T follicular helper cell (primary cell): ENCODE measurements at regions not wholly inside any gene's neighbourhood (a gene's known extent, or its start where the extent isn't known, plus 50 kb on each side); places are given as distances from the start of the nearest gene placed in this dataset.
"Not testable (repeated sequence)": the region's sequence is repeated elsewhere in the genome, so short reads cannot be mapped to it uniquely, and the experiment has no call there.

Source experiments
- DNase-seq: peaks from one replicate; pipeline ENCODE4 v3.0.0-alpha.2; 2020; ENCODE audit warnings: low read depth

- no peak for DNase-seq
These were observed 571.6 kb downstream of the SH2D4B start for GRCh38 chr10:81109200-81109752.

DNA sequence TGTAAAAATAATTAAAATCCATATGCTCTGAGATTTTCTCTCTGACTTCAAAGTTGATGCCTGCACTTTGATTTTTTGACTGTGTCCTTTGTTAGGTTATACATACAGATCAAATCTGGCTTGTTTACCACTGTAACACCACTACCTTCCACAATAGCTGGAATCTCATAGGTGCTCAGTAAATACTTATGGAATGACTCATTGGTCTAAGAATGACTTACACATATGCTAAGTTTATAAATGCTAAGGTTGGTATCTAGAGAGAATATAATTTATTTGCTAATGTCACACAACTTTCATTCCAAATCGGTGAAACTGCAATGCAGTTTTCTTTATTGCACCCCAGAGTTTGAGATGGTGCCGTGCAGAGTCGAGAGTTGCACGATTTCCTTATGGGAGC lies 578.5 kb downstream of the SH2D4B start:
- DNase-seq, result no peak

DNA sequence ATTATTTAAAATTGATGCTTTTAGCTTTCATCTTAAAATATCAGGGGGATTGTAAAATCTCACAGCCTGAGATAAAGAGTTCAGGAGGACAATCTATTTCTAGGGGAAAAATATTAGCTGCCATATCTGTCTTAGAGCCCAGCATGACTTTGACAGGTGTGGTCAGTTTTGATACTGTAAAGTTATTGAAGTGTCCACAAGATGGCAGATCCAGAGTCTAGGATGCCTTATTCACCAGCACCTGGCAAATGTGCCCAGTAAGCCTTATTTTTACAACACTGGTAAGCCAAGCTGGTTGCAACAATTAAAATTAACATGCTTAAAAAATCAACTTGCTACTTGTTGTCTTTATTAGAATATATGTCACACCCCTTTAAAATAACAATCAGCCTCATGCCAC lies 579.3 kb downstream of the SH2D4B start:
- no peak for DNase-seq

GRCh38 chr10:81127931-81128330 lies 590.2 kb downstream of the SH2D4B start:
- DNase-seq, result no peak

DNA sequence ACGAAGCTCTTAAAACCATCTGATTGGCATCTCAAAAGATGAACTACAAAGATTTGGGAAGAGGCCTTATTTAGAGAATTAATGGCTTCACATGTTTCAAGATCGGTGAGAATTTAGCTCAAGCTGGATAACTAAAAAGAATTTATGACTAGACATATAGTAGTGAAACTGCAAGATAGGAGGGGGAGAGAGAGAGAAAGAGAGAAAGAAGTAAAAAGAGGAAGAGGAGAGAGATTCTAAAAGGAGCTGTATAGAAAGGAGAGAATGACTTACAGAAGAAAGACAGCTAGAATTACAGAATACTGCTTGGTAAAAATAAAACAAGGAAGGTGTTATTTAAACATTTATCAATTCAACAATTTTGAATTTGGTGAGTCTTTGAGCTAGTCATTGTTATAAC lies 592.3 kb downstream of the SH2D4B start:
- no peak for DNase-seq

DNA sequence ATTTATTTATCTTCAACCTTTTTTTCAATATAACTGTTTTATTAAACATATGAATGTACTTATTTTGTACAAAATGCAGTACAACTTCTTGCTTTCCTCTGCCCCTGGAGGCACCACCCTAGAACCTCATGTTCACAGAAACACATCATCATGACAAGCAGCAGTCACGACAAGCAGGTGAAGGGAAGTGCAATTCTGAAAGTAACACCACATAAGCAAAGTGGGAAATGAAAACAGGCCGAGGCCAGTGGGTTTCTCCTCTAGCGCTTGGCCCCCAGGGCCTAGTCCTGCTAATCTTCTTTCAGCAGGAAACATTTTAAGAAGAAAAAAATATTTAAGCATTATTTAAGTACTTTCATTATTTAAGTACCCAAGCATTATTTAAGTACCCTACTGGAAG lies 598.1 kb downstream of the SH2D4B start:
- DNase-seq, result no peak

DNA sequence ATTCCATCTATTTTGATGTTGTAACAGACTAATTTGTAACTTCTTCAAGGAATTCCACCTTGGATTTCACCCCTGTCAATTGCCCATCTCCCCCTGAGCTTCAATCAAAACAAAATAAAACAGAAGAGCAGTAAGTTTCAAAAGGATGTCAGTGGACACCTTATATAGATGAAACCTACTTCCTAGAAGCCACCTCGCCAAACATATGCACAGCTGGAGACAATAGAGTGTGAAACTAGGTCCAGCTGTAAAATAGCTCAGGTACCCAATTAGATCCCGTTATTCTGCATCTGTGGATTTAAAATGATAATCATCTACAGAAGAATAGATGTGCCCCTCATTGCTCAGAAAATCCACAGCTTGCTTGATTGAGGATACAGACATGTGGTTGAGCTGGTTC lies 598.6 kb downstream of the SH2D4B start:
- no peak for DNase-seq

DNA sequence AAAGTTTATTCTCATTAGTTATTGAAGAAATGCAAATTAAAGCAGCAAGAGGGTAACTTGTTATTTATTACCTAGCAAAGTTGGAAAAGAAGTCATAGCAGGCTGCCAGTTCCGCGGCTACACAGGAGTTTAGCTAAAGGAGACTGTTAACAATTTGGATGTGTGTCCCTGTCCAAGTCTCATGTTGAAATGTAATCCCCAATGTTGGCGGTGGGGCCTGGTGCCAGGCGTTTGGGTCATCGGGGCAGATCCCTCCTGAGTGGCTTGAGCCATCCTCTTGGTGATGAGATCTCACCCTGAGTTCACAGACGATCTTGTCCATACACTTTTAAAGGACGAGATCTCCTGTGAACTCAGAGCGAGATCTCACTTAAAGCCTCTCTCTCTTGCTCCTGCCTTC lies 608.3 kb downstream of the SH2D4B start:
- DNase-seq, result no peak

- no peak for DNase-seq
These were observed 608.7 kb downstream of the SH2D4B start for GRCh38 chr10:81146436-81146835.

- no peak for DNase-seq
These were observed 615.0 kb downstream of the SH2D4B start for GRCh38 chr10:81152656-81153055.

- DNase-seq, result no peak
These were observed 620.0 kb downstream of the SH2D4B start for GRCh38 chr10:81157681-81158080.

GRCh38 chr10:81177651-81178244 lies 640.0 kb downstream of the SH2D4B start:
- DNase-seq, result no peak

DNA sequence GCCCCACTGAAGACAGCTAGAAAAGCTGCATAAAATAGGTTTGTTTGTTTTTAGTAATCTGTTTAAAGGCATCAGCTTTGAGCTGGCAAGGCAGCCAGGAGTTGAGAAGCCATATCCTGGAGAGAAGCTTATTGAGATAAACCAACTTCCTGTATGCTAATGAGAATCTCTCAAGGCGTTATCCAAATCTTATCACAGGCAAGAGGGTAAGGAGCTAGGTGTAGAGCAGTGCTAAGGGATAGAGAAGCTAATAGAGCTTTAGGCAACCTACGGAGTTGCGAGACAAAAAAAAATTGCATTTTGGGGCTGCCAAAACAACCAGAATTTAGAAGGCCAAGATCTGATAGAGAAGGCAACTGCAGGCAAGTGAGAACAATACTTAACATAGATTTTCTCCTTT lies 641.6 kb downstream of the SH2D4B start:
- DNase-seq, result no peak

DNA sequence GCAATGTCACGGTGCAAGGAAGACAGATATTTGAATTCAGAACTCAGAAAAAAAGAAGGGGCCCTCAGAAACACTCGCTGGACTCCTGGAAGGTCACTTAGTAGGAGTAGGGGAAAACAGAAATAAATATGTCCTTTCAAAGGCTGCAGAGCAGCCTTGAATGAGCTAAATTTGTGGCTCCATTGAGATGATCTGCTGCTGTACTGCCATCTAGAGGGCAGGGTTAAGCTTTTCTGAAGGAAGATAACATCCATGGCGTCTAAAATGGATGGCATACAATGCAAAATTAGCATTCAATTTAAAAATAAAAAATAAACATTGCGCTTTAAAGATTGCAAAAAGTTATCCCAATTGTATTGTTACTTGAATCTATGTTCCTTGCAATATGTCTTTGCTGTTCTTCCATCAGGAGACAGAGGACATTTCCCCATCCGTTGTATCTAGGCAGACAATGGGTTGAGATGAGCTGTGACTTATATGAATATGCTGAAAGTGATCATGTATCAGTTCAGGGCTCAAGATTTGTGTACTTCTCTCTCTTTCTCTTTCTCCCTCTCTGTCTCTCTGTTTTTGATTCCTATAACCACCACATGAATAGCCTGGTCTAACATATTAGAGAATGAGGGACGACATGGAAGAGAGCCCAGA lies 642.2 kb downstream of the SH2D4B start:
- no peak for DNase-seq

DNA sequence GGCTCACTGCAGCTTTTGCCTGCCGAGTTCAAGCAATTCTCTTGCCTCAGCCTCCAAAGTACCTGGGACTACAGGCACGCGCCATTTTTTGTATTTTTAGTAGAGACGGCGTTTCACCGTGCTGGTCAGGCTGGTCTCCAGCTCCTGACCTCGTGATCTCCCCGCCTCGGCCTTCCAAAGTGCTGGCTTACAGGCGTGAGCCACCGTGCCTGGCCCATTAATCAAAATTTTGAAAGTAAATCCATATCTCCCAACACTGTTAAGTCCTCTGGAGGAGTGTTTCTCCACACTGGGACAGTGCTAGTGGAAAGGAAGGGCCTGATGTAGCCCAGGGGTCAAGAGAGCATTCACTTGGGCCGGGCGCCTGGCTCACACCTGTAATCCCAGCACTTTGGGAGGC lies 644.6 kb downstream of the SH2D4B start:
- DNase-seq, result no peak

GRCh38 chr10:81192221-81192788 lies 654.6 kb downstream of the SH2D4B start:
- no peak for DNase-seq

DNA sequence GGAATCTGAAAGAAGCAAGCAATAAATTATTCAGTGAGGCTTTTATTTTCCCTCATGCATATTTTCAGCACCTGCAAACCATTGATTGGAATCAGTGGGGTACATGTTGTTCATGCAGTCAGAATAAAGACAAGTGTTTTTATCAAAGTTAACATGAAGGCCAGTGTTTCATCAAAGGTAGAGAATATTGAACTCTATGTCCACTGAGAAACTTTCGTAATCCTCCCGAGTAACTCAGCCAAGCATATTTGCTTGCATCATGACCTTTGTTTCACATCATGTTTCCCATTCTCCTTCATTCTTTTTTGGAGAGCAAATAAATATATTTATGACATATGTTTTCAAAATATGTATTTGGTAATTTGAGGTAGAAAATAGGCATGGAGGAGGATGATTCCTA lies 663.1 kb downstream of the SH2D4B start:
- no peak for DNase-seq

DNA sequence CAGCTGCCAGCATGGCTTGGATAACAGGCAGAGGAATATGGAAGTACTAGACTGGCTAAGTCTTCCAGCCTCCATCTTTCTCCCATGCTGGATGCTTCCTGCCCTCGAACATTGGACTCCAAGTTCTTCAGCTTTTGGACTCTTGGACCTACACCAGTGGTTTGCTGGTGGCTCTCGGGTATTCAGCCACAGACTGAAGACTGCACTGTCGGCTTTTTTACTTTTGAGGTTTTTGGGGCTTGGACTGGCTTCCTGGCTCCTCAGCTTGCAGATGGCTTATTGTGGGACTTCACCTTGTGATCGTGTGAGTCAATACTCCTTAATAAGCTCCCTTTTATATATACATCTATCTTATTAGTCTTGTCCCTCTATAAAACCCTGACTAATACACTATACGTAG lies 667.6 kb upstream of the NRG3 start:
- not testable (repeated sequence) for DNase-seq

DNA sequence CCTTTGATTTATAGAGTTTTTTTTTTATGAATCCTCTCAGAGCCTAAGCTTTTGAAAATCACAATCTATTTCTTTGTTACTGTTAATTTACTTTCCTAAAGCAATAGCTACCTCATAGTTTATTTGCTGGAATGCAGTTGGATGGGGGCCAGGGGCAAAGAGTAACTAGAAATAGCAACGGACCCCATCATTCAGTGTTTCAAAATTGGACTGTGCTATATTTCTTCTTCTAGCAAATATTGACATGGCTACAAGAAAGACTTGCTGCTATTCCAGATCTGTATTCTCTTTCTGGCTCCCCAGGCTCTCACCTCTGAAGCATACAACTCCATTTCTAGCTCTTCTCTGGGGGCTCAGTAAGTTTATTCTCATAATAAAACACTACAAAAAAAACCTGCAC lies 661.6 kb upstream of the NRG3 start:
- no peak for DNase-seq

DNA sequence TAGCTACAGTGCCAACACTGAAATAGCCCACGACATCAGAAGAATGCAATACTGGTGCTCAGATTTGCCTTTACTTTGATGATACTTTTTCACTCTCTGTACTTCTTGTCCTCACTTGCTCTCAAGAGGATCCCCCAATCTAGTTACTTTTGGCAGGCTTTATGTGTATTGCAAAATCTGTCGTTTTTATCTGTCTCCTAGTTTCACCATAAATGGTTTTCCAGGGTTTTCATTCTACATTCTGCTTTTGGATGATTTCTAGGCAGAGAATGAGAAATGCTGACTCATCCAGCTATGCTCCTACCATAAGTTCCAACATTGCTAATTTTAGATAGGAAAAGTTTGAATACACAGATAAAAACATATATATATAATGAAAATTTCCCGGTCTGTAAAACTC lies 659.5 kb upstream of the NRG3 start:
- no peak for DNase-seq

DNA sequence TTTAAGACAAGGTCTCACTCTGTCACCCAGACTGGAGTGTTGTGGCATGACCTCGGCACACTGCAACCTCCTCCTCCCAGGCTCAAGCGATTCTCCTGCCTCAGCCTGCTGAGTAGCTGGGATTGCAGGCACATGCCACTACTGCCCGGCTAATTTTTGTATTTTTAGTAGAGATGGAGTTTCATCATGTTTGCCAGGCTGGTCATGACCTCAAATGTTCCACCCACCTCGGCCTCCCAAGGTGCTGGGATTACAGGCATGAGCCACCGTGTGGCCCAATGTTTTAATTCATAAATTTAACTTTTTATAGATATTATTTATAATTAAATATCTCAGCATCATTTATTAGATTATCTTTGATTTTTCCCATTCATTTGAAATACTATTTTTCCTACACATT lies 658.0 kb upstream of the NRG3 start:
- no peak for DNase-seq

GRCh38 chr10:81218307-81218706 lies 656.7 kb upstream of the NRG3 start:
- no peak for DNase-seq

DNA sequence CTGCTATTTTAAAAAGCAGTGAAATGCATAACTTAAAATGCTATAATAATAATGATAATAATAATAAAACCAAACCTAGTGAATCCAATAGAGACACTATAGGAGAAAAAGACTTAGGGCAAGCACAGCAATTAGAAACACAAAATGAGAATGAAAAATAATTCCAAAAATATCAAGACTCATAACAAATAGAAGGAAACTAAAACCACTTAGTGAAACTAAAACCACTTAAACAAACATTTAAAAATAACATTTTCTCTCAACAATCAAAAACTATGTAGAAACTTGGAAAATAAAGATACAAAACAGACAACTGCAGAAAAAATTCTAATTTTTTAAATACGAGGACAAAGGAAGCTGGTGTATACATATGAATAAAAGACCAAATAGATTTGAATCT lies 655.2 kb upstream of the NRG3 start:
- no peak for DNase-seq

- DNase-seq, result no peak
These were observed 626.1 kb upstream of the NRG3 start for GRCh38 chr10:81248886-81249285.
